Bone marrow (tissue), 2 donors: ENCODE measurements at regions not wholly inside any gene's neighbourhood (a gene's known extent, or its start where the extent isn't known, plus 50 kb on each side); places are given as distances from the start of the nearest gene placed in this dataset.
A peak's percentile ranks its signal among the peaks of the same experiment; 100 is the strongest.
"Not testable (repeated sequence)": the region's sequence is repeated elsewhere in the genome, so short reads cannot be mapped to it uniquely, and the experiment has no call there.

Experiments used
- DNase-seq, 2 donors: peaks; one replicate each; lab custom pipeline; 2025; lab: John Stamatoyannopoulos, UW

- DNase-seq, result no peak
Observed at GRCh38 chr10:28354511-28354910, 51.6 kb upstream of the MPP7 start.

- no peak for DNase-seq
Observed at GRCh38 chr10:28355376-28355775, 52.5 kb upstream of the MPP7 start.

GRCh38 chr10:28359334-28359733 is 56.5 kb upstream of the MPP7 start:
- no peak for DNase-seq

GRCh38 chr10:28360175-28360574 is 57.3 kb upstream of the MPP7 start:
- DNase-seq, result no peak

- peak in 1 of 2 donors; percentile 44 for DNase-seq
Observed at GRCh38 chr10:28363376-28363775, 60.5 kb upstream of the MPP7 start.

GRCh38 chr10:28365840-28366239 is 63.0 kb upstream of the MPP7 start:
- DNase-seq, result no peak

- DNase-seq, result no peak
Observed at GRCh38 chr10:28366994-28367393, 64.1 kb upstream of the MPP7 start.

- DNase-seq, result no peak
Observed at GRCh38 chr10:28367413-28367812, 64.5 kb upstream of the MPP7 start.

GRCh38 chr10:28367929-28368484 is 65.1 kb upstream of the MPP7 start:
- DNase-seq, result peak in 1 of 2 donors; percentile 84

GRCh38 chr10:28370107-28370835 is 67.4 kb upstream of the MPP7 start:
- no peak for DNase-seq

- DNase-seq, result not testable (repeated sequence)
Observed at GRCh38 chr10:28371638-28372037, 68.8 kb upstream of the MPP7 start.

GRCh38 chr10:28374036-28374435 is 71.2 kb upstream of the MPP7 start:
- no peak for DNase-seq

- no peak for DNase-seq
Observed at GRCh38 chr10:28375399-28376354, 72.8 kb upstream of the MPP7 start.

- no peak for DNase-seq
Observed at GRCh38 chr10:28378986-28379585, 76.2 kb upstream of the MPP7 start.

- no peak for DNase-seq
Observed at GRCh38 chr10:28381466-28381865, 78.6 kb upstream of the MPP7 start.

- DNase-seq, result peak; percentile 47 to 82
Observed at GRCh38 chr10:28381903-28382347, 79.1 kb upstream of the MPP7 start.

- DNase-seq, result no peak
Observed at GRCh38 chr10:28382525-28383269, 79.8 kb upstream of the MPP7 start.

- no peak for DNase-seq
Observed at GRCh38 chr10:28384557-28384956, 81.7 kb upstream of the MPP7 start.

GRCh38 chr10:28385748-28386502 is 83.1 kb upstream of the MPP7 start:
- DNase-seq, result no peak

GRCh38 chr10:28386503-28386868 is 83.6 kb upstream of the MPP7 start:
- no peak for DNase-seq

GRCh38 chr10:28387140-28387539 is 84.3 kb upstream of the MPP7 start:
- no peak for DNase-seq
